Heart left ventricle (tissue), 13 donors: ENCODE measurements at regions not wholly inside any gene's neighbourhood (a gene's known extent, or its start where the extent isn't known, plus 50 kb on each side); places are given as distances from the start of the nearest gene placed in this dataset.

ENCODE experiments used
- CTCF ChIP-seq, 12 donors: fragments of 200-600 bp; sonication (generic) in 4 of 12; IDR thresholded peaks; one replicate each; pipeline versions ENCODE4 v1.5.0 to v1.8.0; 2018 to 2022; ENCODE audit warnings: antibody characterized with exemption in 12 of 12, mild to moderate bottlenecking in 5 of 12
- POLR2A ChIP-seq, 2 donors: fragments of 450-650 bp; IDR thresholded peaks; one replicate each; pipeline ENCODE4 v1.6.1; 2017; ENCODE audit warnings: antibody characterized with exemption in 2 of 2, mild to moderate bottlenecking in 2 of 2, moderate library complexity in 2 of 2
- donor health status: ischemic (EF 13 %, LVEDD 7.1; RV severe dilation, severe dysfunction).
- donor health status: DM: no; HTN: yes; CAD: no.
- donor health status: DM: no; HTN: no; CAD: no.
- donor health status: ischemic (EF 25% LVEDD 6.9; RV normal size, moderate dysfunction).
- donor health status: ischemic (EF 25% LVEDD 5.7; RV mildly dilated, moderate dysfunction).
- donor health status: ischemic (EF 35%, LVEDD 5.7; RV mildly dilated, moderate dysfunction).
- donor health status: nonischemic (EF 11% LVEDD 7.7; RV severe dilation, severe dysfunction).
- donor health status: DM: yes; HTN: yes; CAD: no.
- donor health status: PGD.
- donor health status: ischemic (EF 29% LVEDD 5.4; RV normal size, mild dysfunction).
- donor health status: nonischemic (EF 23%, LVEDD 6.1; RV moderate dilation, normal function).

- TF ChIP-seq POLR2A (IDR thresholded peaks at IDR 0.05) = no peak
- no peak for TF ChIP-seq CTCF (IDR thresholded peaks at IDR 0.05)
These were observed 690.4 kb downstream of the SLCO4C1 start for GRCh38 chr5:101605700-101606099.
